ENCODE measurements at regions not wholly inside any gene's neighbourhood (a gene's known extent, or its start where the extent isn't known, plus 50 kb on each side); places are given as distances from the start of the nearest gene placed in this dataset.

DNA sequence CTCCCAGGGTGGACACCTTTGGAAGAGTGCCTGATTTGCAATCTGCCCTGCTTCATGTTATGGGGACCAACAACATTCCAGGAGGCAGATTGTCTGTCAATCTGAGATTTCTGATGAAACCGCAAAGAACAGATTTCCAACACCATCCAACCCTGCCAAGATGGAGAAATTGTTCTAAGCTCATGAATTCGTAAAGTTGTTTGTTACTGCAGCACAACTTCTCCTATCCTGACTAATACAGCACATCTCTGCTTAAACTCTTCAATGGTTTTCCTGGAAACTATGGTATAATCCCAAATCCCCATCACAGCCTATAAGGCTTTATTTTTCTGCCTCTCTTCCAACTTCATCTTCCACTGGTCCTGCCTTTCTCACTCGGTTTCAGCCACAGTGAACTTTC, 210.3 kb upstream of the TSHZ3 start:
- no peak for DNase-seq

DNA sequence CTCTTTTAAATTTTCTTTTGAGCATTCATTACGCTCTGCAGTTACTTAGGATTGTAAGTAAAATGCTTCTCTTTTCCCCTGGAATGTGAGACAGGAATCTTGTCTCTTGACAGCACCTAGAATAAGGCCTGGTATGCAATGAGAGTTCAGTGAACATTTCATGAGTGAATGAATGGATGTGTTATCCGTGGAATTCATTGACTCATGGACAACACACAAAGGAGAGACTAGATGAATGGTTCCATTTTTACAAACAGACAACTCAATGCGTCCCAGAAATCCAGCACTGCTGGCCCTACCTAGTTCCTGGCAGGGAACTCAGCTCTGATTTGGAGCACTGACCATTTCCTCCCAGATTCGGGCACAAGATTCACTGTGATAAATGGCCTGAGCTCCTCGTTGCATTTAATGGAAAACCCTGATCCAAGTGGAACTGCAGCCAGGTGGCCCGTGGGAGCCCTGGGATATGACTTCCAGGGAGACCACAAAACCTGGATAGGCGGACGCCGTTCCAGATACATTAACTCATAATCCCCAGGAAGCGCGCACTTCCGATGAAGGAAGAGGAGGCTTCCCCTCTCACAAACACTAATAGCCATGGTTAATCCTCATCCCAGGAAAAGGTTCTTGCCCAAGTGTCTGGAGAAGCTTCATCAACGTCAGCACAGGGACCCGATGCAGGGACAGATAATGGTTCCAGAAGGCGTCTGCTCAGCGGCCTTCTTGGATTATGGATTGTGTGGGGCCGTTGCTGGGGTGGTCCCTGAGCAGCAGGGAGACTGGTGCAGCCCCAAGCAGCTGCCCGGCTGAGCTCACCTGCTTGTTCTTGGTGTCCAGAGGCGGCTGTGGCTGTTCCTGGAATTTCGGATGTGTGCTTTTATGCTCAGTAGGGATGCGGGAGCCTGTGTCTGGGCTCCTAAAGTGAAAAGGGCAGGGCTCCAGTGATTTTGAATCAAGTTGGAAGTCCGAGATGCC, 211.1 kb upstream of the TSHZ3 start:
- peak in 2 of 3 donors; percentile 68 to 72 for DNase-seq

DNA sequence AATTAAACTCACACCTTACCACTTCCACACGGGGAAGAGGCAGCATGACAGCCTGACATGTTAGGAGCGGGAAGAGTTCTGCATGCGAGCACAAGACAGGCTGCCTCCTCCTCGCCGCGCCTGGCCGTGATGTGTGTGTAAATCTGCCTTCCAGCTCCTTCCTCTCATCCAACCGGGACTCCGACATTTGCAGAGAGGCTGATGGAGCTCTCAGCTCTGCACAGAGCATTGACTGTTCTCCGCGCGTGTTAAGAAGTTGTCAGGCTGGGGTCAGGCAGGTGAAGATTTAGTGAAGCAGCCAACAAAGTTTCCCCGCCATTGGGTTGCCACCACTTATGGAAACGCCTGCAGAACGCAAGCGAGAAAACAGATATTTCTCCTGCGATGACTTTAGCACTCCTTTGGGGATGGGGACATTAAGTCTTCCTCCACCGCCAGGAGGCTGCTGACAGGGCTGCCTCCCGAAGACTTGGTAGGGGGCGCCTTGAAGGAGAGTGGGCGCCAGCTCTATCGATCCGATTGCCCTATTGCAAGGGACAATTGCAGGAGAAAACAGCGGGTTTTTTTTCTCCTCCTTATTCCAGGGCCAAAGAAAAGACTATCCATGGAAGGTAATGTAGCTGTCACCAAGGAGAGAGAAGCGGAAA, 213.9 kb upstream of the TSHZ3 start:
- DNase-seq: peak in 1 of 3 donors; percentile 26

DNA sequence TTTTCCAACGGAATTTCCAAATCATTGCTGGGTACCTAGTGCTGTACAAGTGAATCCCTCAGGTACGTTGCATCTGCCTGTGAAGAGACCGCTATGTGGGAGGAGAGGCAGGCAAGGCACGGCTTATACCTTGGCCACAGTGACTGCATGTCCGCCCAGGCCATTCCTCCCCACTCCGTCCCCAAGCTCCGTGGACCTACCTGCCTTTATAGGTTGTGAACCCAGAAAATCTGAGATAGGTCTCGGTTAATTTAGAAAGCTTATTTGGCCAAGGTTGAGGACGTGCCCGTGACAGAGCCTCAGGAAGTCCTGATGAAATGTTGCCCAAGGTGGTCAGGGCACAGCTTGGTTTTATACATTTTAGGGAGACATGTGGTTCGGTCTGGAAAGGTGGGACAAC, 218.5 kb upstream of the TSHZ3 start:
- no peak for DNase-seq

DNA sequence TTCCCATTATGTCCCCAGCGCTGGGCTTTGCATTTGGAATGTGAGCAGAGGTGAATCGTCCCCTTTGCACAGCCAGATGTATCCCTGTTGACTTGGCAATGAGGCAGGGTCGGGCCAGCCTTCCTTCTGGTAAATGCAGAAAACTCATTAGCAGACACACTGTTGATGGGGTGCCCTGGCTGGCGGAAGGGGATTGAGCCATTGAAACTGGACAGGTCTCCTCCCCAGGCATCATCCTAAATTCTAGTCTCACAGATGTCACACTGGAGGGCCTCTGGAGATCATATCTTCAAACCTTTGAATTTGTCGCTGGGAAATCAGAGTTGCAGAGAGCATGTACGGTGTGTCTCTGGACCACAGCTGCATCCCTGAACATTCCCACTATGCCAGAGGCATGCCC, 219.5 kb upstream of the TSHZ3 start:
- DNase-seq: no peak

DNA sequence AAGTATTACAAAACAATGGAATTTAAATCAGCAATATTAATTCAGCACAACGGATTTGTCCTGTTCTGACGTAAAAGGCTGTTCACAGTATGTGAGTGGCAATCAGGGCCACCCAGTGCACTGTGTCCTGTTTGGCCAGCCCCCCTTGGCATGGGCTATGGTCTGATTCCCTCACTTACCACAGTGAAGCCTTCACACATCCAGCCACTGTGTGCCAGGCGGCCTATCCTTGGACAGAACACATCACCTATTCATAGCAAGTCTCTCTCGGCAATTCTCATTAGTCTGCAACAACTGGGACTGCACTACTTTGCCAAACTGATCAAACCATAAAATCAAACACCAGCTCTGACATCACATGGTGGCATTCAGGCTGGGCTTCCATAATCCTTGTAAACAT, 221.5 kb upstream of the TSHZ3 start:
- no peak for DNase-seq

DNA sequence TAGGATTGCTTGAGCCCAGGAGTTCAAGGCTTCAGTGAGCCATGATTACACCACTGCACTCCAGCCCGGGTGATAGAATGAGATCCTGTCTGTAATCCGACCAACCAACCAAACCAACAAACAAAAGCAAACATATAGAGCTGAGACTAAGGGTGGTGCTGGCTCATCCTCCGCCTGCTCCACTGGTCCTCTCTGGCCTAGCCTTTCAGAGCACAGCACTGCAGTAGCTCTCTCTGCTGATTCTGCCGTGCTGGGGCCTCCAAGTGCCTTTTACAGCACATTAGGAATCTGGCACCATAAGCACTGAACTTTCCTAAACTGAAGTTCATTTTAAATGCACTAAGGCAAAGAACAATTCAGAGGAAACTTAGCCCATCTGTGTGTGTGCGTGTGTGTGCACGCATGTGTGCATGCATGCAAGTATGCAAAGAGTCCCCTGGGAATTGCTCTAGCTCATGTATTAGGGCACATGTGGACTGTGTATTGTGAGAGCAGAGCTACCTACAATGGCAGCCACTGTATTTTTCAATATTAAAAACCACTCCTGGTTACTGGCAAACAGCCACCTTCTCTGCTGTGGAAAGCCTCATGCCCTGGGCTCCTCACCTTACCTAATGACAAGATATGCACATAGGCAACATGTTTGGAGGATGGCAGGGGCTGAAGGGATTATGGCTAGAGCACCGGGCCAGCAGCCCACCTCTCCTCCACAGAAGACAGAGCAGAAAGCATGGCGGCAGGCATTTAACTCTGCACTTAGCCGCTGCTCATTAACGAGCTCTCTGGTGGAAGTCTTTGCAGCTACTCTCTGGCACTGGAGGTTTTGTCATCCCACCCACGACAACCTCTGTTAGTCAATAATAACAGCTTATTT, 223.1 kb upstream of the TSHZ3 start:
- peak in 1 of 3 donors; percentile 14 for DNase-seq

DNA sequence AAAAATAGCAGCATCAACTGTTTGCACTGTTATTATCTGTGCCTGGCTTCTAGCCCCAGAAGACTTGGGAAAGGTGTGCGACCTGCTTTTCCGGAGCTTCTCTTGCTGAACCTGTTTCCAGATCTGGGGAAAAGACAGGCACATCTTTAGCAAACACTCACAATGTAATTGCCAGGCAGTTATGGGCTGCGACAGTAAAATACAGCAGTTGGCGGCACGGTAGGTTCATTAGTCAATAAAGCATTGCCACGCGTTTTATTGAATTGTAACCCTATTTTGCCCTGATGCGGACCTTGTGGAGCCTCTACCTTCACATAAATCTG, 223.7 kb upstream of the TSHZ3 start:
- no peak for DNase-seq

DNA sequence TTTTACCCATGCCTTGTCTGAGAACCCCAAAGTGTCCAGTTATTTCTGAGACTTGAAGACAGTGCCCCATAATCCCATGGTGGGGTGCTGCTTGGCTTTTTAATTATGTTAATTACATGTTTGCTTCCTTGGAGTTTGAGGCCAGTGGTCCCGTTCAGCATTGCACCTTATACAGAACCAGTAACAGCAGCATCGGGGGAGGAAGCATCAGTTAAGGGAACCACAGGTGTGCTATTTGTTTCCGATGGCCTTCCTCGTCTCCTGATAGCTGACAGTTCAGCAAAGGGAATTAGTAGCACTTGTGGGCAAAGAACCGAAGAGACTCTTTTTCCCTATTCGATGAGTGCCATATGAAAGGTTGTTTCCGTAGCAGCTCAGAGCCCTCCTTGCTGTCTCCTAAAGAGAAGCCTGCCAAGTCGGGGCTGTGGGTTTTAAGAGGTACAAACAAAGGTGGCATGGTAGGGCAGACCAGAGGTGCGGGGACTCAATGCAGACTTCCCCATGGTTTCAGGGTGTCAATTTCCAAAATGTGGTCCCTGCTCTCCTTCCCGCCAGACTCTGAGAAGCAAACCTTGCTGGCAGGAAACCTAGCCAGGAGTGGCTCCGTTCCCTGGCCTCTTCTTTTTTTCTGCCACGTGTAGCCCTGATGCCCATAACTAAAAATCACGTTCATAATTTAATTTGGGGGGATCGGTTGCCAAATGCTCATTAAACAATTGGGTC, 225.2 kb upstream of the TSHZ3 start:
- no peak for DNase-seq

DNA sequence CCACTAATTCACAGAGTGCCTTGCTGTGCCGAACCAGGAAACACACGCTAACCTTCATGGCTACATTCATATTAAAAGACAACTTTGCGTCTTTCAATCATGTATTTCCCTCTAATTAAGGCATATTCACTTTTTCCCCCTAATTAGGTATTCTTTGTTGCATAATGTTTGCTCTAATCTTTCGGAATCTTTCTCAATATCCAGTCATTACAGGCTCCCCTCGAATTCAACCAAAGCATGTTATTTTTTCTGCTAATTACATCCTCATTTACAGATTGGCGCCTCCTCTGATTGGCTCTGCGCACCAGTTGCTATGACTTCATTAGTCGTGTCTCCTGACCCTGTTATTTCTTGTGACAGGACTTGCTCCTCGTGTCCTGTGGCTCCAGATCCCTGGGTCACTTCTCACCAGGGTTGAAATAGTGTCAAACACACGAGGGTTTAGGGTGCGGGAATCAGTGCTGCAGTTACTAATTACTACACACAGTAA, 226.7 kb upstream of the TSHZ3 start:
- no peak for DNase-seq

DNA sequence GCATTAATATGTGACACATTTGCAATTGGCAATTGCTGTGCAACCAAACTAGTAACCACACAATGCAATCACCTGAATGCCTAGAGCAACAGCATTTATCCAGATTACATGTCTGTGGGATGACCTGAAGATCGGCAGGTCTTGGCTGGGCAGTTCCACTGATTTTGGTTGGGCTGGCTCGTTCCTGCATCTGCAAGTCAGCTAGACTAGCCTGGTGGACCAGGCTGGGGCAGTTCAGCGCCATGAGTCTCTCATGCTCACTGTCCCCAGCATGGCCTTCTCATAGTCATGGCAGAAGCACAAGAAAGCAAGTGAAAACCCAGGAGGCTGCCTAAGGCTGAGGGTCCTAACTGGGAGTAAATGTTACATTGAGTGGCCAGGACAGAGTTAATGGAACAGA, 229.1 kb upstream of the TSHZ3 start:
- no peak for DNase-seq

DNA sequence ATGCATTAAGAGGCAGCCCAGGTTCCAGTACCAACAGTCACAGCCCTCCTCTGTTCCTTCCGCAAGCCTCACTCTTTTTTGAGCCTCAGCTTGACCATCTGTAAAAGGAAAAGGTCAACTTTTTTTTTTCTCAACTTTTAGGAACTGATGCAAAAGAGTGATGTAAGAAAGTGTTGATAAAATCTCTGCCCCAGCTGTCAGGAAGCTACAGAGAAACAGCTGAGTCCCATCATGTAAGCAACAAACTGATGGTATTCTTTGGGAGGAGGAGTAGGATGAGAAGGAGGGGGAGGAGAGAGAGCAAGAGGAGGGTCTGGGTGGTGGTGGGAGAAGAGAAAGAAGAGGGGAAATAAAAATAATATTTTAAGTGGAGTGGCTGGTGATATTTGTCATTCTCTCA, 233.9 kb upstream of the TSHZ3 start:
- DNase-seq: no peak

DNA sequence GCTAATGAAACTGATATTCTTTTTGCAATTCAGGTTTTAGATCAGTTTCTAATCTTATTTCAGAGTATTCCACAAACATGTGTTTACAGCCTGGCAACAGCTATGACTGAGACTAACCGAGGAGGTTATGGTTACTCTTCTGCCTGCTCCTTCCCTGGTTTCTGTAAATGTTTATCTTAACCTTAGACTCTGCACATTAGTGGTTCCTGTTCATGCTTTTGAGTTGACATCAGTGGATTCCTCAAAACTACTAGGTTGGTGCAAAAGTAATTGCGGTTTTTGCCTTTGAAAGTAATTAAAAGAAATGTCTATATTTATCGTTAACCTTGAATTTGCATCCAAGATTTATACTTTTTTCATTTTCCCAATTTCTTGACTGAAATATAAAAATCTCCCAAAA, 237.0 kb upstream of the TSHZ3 start:
- DNase-seq: no peak

DNA sequence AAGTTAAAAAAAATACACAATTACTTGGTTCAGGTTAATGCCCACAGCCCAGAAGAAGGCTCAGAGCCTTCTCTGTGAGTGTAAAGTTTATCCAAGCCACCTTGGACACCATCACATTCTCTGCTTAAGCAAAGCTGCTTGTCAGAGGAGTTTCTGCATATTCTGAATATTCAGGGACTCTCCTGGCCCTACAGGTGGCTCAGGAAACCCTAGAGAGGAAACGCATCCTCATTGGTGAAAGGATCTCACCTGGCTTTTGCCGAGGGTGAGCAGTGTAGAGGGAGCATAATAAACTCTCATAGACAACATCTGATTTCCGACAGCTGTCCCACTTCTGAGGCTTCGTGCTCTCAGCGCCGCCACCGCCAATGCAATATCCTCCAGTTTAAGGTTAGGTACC, 239.9 kb upstream of the TSHZ3 start:
- DNase-seq: no peak

DNA sequence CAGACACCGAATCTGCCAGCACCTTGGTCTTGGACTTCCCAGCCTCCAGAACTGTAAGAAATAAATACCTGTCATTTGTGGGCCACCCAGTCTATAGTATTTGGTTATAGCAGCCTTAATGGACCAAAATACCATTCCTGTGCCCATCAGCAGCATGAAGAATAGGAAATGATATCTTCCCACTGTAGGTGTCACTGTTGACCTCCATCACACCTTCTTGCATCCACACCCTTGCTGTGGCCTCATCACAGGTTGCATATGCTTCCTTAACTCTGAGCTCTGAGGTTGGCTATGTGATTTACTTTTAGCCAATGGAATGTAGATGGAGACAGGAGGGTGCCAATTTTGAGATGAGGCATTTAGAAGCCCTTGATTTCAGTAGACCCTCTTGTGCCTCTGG, 242.0 kb upstream of the TSHZ3 start:
- no peak for DNase-seq

DNA sequence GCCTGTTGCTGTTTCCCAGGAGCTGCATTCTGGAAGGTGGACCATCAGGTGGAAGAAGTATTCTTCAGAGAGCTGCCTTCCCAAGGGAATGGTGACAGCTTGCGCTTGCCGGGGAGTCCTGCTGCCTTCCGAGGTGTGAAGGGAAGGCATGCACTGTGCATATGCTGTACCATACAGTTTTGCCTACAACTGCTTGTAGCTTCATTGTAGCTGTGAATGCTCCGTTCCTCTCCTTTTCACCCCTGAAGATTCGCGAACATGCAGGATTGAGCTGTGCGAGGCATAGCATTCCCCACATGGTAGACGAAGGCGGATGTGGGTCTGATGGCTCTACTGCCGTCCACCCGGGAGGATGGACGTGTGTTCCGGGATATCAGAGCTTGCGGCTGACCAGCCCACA, 243.2 kb upstream of the TSHZ3 start:
- DNase-seq: no peak

DNA sequence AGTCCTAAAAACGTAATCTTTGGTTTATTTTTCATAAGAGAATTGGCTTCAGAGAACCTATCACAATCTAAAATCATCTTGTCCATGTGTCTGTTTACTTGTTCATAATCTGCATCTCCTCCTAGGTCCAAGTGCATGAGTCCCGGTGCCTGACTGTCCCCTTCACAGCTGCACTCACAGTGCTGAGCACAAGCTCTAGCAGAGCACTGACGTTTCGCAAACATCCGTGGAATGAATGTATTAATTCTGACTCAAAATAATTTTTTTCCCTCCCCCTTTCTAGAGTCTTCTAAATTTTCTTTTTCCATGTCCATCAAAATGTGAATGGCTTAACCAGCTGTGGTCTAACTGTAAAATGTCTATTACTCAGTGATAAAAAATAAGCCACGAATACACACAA, 245.5 kb upstream of the TSHZ3 start:
- DNase-seq: no peak

DNA sequence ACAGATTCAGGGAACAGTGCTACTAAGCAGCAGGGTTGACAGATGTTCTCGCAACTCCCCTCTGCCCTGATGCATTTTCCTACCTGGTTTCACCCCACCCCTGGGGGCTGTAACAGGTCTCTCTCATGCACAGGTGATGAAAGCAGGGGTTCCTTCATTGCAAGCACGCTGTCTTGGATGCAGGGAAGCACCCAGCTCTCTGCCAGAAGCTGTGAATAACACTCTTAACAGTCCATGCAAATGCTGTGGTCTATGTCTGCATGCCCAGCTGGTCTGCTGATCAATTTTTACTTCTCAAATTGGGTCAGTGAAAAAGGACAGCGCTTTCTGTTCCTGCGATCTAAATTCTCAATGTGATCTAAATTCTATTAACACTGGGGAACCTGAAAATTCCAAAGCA, 246.3 kb upstream of the TSHZ3 start:
- no peak for DNase-seq

DNA sequence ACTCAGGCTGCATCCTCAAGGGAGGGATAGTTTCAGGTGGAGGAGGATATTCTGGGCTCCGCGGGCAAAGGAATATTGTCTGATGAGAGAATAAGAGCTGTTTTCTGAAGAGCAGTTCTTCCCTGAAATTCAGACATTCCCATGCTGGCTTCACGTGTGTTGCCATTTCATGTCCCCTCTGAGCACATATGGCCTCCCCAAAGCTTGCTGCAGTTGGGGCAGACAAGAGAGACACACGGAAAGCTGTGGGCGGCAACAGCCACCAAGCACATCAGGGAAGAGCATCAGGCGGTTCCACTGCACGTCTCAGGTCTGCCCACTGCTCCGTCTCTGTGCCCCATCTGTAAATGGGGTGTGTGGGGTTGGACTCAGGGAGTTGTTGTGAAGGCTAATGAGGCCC, 247.5 kb upstream of the TSHZ3 start:
- DNase-seq: no peak

DNA sequence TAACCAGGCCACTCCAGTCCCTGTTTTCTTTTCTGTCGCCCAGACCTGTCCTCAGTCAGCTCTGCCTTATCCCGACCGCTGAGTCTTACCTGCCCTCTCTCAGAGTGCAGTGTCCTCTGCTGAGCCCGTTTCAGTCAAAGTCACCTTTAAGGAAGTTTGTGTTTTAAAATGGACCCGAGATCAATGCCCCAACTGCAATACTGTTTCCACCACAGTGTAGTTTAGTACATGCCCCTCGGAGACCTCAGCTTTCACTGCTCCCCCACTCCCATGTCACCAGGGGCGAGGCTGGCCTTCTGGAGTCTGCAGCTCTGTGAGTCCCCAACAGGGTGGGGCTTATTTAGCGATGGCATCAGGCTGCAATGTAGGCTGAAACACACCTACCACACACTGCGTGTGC, 248.4 kb upstream of the TSHZ3 start:
- DNase-seq: no peak

DNA sequence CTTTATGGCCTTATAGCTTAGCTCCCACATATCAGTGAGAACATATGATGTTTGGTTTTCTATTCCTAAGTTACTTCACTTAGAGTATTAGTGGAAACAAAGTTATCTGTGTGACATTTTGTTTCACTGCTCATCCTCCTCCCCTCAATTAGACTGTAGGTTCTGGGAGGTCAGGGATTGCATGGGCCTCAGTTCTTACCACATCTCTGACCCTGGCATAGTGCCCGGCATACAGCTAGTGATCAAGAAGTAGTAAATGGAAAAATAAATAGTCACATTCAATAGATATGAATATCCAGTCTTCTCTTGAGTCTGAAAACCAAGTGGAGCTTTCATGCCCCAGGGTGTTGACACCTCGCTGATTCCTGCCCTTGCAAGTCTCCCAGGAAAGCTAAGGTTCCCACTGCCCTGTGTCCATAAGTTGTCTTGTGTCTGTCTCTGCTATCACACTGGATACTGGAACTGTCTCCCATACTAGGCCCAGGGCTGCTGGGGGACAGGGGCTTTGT, 249.5 kb upstream of the TSHZ3 start:
- DNase-seq: no peak

Data from muscle of back (tissue), 3 donors.